GM12892 (cell line): ENCODE measurements at regions not wholly inside any gene's neighbourhood (a gene's known extent, or its start where the extent isn't known, plus 50 kb on each side); places are given as distances from the start of the nearest gene placed in this dataset.

Experiments
- POLR2A ChIP-seq: IDR thresholded peaks from 2 replicates; pipeline ENCODE4 v1.6.1; 2011; ENCODE audit warnings: low read depth, low read length, control low read depth
- POLR2AphosphoS5 ChIP-seq: IDR thresholded peaks from 2 replicates; pipeline ENCODE4 v1.6.1; 2011; ENCODE audit warnings: low read depth, low read length, control low read depth
- TAF1 ChIP-seq: IDR thresholded peaks from 2 replicates; pipeline ENCODE4 v1.6.1; 2011; ENCODE audit warnings: low read depth, mild to moderate bottlenecking, control low read depth, low read length, borderline replicate concordance

DNA sequence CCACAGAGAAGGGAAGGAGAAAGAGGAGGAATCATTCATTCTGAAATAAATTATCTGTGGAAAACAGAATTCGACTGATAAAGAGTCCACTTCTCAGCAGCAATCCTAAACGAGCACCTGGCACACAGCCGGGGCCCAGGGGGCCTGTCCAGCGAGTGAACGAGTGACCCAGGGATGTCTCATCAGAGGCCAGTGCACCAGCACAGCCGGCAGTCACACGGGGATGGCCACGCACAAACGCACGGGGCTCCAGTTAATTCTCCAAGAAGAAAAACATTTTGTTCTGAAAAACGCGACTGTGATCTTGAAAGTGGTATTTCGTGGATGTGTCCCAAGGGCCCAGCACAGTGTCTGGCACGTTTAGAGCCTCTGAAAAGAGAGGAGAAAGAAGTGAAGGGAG is 154.6 kb downstream of the BRD1 start:
- no peak for TF ChIP-seq POLR2A
- TF ChIP-seq POLR2AphosphoS5, result no peak
- TF ChIP-seq TAF1, result no peak
